Stimulated activated CD4-positive, alpha-beta T cell treated with anti-CD3 and anti-CD28 coated beads, TNF-alpha, amount 100 ng/mL, for 4 hours (primary cell): ENCODE measurements at regions not wholly inside any gene's neighbourhood (a gene's known extent, or its start where the extent isn't known, plus 50 kb on each side); places are given as distances from the start of the nearest gene placed in this dataset.
"Not testable (repeated sequence)": the region's sequence is repeated elsewhere in the genome, so short reads cannot be mapped to it uniquely, and the experiment has no call there.

ENCODE experiments used
- DNase-seq, 3 experiments: peaks; one replicate each; pipeline ENCODE4 v3.0.0-alpha.2; 2020; ENCODE audit warnings: low read depth in 3 of 3

GRCh38 chr16:17556276-17557052, 85.7 kb upstream of the XYLT1 start:
- no peak for DNase-seq

GRCh38 chr16:17555176-17555575, 84.4 kb upstream of the XYLT1 start:
- DNase-seq: no peak

- no peak for DNase-seq
These were observed 81.6 kb upstream of the XYLT1 start for GRCh38 chr16:17552351-17552750.

- DNase-seq: not testable (repeated sequence)
These were observed 80.9 kb upstream of the XYLT1 start for GRCh38 chr16:17551682-17552081.

GRCh38 chr16:17548825-17549224, 78.1 kb upstream of the XYLT1 start:
- DNase-seq: no peak

GRCh38 chr16:17544785-17545184, 74.0 kb upstream of the XYLT1 start:
- no peak for DNase-seq

- DNase-seq: no peak
These were observed 73.5 kb upstream of the XYLT1 start for GRCh38 chr16:17544304-17544703.

GRCh38 chr16:17543073-17543472, 72.3 kb upstream of the XYLT1 start:
- DNase-seq: no peak

GRCh38 chr16:17541324-17541723, 70.6 kb upstream of the XYLT1 start:
- DNase-seq: no peak

GRCh38 chr16:17538927-17539326, 68.2 kb upstream of the XYLT1 start:
- DNase-seq: no peak

GRCh38 chr16:17532338-17532995, 61.7 kb upstream of the XYLT1 start:
- DNase-seq: no peak

GRCh38 chr16:17529982-17530760, 59.4 kb upstream of the XYLT1 start:
- DNase-seq: peak in 2 of 3 experiments; percentile 3 to 8

- no peak for DNase-seq
These were observed 56.5 kb upstream of the XYLT1 start for GRCh38 chr16:17526956-17527937.

- no peak for DNase-seq
These were observed 53.9 kb upstream of the XYLT1 start for GRCh38 chr16:17524656-17525055.

GRCh38 chr16:17520561-17520960, 49.8 kb upstream of the XYLT1 start:
- no peak for DNase-seq
